ENCODE measurements at regions not wholly inside any gene's neighbourhood (a gene's known extent, or its start where the extent isn't known, plus 50 kb on each side); places are given as distances from the start of the nearest gene placed in this dataset.

DNA sequence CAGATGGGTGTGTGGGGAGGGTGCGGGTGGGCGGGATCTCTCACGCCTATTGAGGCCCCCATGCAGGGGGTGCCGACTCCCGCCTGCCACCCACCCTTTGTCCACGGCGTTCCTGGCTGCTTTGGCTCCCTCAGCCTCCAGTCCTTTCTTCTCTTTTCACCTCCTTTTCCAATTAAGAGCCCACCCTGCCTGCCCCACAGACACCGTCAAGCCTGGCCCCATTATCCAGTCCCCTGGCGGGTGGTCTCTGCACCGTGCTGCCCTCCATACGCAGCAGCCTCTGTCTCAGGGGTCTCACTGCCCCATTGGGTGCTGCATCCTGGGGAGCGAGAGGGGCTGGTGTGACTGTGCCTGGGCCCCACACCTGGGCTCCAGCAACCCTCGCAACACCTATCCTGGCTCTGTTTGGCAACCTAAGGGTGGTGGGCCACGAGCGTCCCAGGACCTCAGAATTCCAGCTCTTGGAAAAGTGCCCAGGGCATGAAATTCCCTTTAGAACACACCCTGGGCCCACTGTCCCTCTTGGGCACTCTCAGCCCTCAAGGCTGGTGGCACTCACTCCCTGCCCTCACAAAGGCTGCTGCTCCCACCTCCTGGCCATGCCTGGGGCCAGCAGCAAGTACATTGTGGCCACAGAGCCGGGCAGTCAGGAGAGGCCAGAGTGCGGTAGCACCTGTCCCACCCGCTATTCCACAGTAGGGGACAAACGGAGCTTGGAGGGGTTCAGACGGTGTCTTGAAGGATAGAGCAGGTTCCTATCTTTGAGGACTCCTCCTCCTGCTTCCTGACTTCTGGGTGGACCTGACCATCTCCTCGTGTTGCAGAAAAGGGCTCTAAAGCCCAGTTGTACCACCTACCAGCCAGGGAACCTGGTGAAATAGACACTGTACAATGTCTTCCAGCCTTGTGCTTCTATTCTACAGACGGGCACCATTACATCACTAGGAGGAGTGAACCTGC, 114.1 kb downstream of the KIF26A start:
- ChIA-PET CTCF (interaction anchor here (0.5 kb wide), 1 partner anchor 28 kb away, joined by 3 read pairs; no protein-coding TSS in a partner anchor), POLR2A (no interaction called here)
- no peaks in the 10 kb centered on the region for H3K9me3 ChIP-seq (ENCODE audit: control extremely low read depth in 1 of 5, control insufficient read depth in 4 of 5, insufficient read depth in 2 of 5, low read depth in 1 of 5, low read length in 4 of 5)
- no peaks in the 10 kb centered on the region for H3K36me3 ChIP-seq (ENCODE audit: control insufficient read depth in 4 of 4, insufficient read depth in 4 of 4, low read length in 3 of 4)
- H3K4me3 ChIP-seq (ENCODE audit: control insufficient read depth in 1 of 7, extremely low read depth in 1 of 7, insufficient read depth in 4 of 7, low read depth in 2 of 7, low read length in 6 of 7), result no peak overlapping the region
- peaks cover 0 to 24% (median 5%) of the 10 kb centered on the region in 5 experiments for H3K27me3 ChIP-seq (replicated peaks in 2 of 5; ENCODE audit: control insufficient read depth in 4 of 5, insufficient read depth in 5 of 5, low read length in 4 of 5)
- DNase-seq, result no peak
- H3K4me1 ChIP-seq (ENCODE audit: control extremely low read depth in 1 of 4, control insufficient read depth in 4 of 4, insufficient read depth in 4 of 4, low read length in 3 of 4), result no peaks in the 10 kb centered on the region
- 87% methylated on average over 19 of the region's 22 CpGs for WGBS (ENCODE audit: insufficient coverage)
- H3K27ac ChIP-seq (ENCODE audit: insufficient read depth in 1 of 2, low read depth in 1 of 2, low read length in 2 of 2, poor library complexity in 1 of 2, severe bottlenecking in 2 of 2), result no peak overlapping the region

GRCh38 chr14:104253223-104253822, 114.9 kb downstream of the KIF26A start:
- no peaks in the 10 kb centered on the region for H3K36me3 ChIP-seq (ENCODE audit: control insufficient read depth in 4 of 4, insufficient read depth in 4 of 4, low read length in 3 of 4)
- H3K4me1 ChIP-seq (ENCODE audit: control extremely low read depth in 1 of 4, control insufficient read depth in 4 of 4, insufficient read depth in 4 of 4, low read length in 3 of 4), result no peaks in the 10 kb centered on the region
- CTCF ChIA-PET, result no interaction called here
- DNase-seq, result no peak
- peaks cover 0 to 25% (median 5%) of the 10 kb centered on the region in 5 experiments for H3K27me3 ChIP-seq (replicated peaks in 2 of 5; ENCODE audit: control insufficient read depth in 4 of 5, insufficient read depth in 5 of 5, low read length in 4 of 5)
- POLR2A ChIA-PET, result no interaction called here
- no peak overlapping the region for H3K4me3 ChIP-seq (ENCODE audit: control insufficient read depth in 1 of 7, extremely low read depth in 1 of 7, insufficient read depth in 4 of 7, low read depth in 2 of 7, low read length in 6 of 7)
- peaks cover 0 to 1% (median 0%) of the 10 kb centered on the region in 5 experiments for H3K9me3 ChIP-seq (ENCODE audit: control extremely low read depth in 1 of 5, control insufficient read depth in 4 of 5, insufficient read depth in 2 of 5, low read depth in 1 of 5, low read length in 4 of 5)
- no peak overlapping the region for H3K27ac ChIP-seq (ENCODE audit: insufficient read depth in 1 of 2, low read depth in 1 of 2, low read length in 2 of 2, poor library complexity in 1 of 2, severe bottlenecking in 2 of 2)
- WGBS (ENCODE audit: insufficient coverage), result 92% methylated on average over 17 of the region's 19 CpGs

DNA sequence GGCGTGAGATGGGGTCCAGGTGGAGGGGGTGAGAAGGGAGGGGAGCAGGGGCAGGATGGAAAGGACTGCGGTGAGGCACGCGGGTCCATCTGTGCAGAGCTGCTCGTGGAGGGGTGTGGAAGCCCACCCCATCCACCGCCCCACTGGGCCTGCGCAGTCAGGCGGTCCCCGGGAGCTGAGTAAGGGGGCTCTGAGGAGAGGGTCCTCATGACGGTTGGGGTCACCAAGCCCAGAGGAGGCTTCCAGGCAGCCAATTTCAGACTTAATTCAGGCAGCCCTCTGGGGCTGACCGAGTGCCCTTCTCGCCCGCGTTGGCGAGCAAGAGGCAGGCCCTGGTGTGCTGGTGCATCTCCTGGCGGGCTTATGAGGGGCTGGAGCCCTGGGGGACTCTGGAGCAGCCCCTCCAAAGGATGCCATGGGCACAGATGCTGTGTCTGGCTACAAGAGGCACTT, 115.5 kb downstream of the KIF26A start:
- no peak for DNase-seq
- POLR2A ChIA-PET, result no interaction called here
- Histone ChIP-seq H3K4me1 (ENCODE audit: control extremely low read depth in 1 of 4, control insufficient read depth in 4 of 4, insufficient read depth in 4 of 4, low read length in 3 of 4) (no peaks in the 10 kb centered on the region), H3K9me3 (ENCODE audit: control extremely low read depth in 1 of 5, control insufficient read depth in 4 of 5, insufficient read depth in 2 of 5, low read depth in 1 of 5, low read length in 4 of 5) (peaks cover 0 to 3% (median 0%) of the 10 kb centered on the region in 5 experiments), H3K36me3 (ENCODE audit: control insufficient read depth in 4 of 4, insufficient read depth in 4 of 4, low read length in 3 of 4) (no peaks in the 10 kb centered on the region), H3K27me3 (replicated peaks in 2 of 5; ENCODE audit: control insufficient read depth in 4 of 5, insufficient read depth in 5 of 5, low read length in 4 of 5) (peaks cover 0 to 25% (median 5%) of the 10 kb centered on the region in 5 experiments), H3K4me3 (ENCODE audit: control insufficient read depth in 1 of 7, extremely low read depth in 1 of 7, insufficient read depth in 4 of 7, low read depth in 2 of 7, low read length in 6 of 7) (no peak overlapping the region), H3K27ac (ENCODE audit: insufficient read depth in 1 of 2, low read depth in 1 of 2, low read length in 2 of 2, poor library complexity in 1 of 2, severe bottlenecking in 2 of 2) (no peak overlapping the region)
- CTCF ChIA-PET, result no interaction called here
- whole genome bisulfite sequencing (ENCODE audit: insufficient coverage), result 87% methylated on average over 13 of the region's 16 CpGs

- 14% methylated on average over 12 of the region's 13 CpGs for WGBS (ENCODE audit: insufficient coverage)
- Histone ChIP-seq H3K4me3 (ENCODE audit: control insufficient read depth in 1 of 7, extremely low read depth in 1 of 7, insufficient read depth in 4 of 7, low read depth in 2 of 7, low read length in 6 of 7) (no peak overlapping the region), H3K27me3 (replicated peaks in 2 of 5; ENCODE audit: control insufficient read depth in 4 of 5, insufficient read depth in 5 of 5, low read length in 4 of 5) (peaks cover 3 to 25% (median 5%) of the 10 kb centered on the region in 5 experiments), H3K9me3 (ENCODE audit: control extremely low read depth in 1 of 5, control insufficient read depth in 4 of 5, insufficient read depth in 2 of 5, low read depth in 1 of 5, low read length in 4 of 5) (peaks cover 0 to 9% (median under 1%) of the 10 kb centered on the region in 5 experiments), H3K4me1 (ENCODE audit: control extremely low read depth in 1 of 4, control insufficient read depth in 4 of 4, insufficient read depth in 4 of 4, low read length in 3 of 4) (no peaks in the 10 kb centered on the region), H3K36me3 (ENCODE audit: control insufficient read depth in 4 of 4, insufficient read depth in 4 of 4, low read length in 3 of 4) (no peaks in the 10 kb centered on the region), H3K27ac (ENCODE audit: insufficient read depth in 1 of 2, low read depth in 1 of 2, low read length in 2 of 2, poor library complexity in 1 of 2, severe bottlenecking in 2 of 2) (no peak overlapping the region)
- CTCF ChIA-PET, result no interaction called here
- no peak for DNase-seq
- POLR2A ChIA-PET, result no interaction called here
Observed at GRCh38 chr14:104254735-104255400, 116.5 kb downstream of the KIF26A start.

- ChIA-PET CTCF (no interaction called here), POLR2A (no interaction called here)
- H3K4me3 ChIP-seq (ENCODE audit: control insufficient read depth in 1 of 7, extremely low read depth in 1 of 7, insufficient read depth in 4 of 7, low read depth in 2 of 7, low read length in 6 of 7), result no peak overlapping the region
- WGBS (ENCODE audit: insufficient coverage), result 83% methylated on average over 1 of the region's 2 CpGs
- no peak for DNase-seq
- no peaks in the 10 kb centered on the region for H3K36me3 ChIP-seq (ENCODE audit: control insufficient read depth in 4 of 4, insufficient read depth in 4 of 4, low read length in 3 of 4)
- no peak overlapping the region for H3K27ac ChIP-seq (ENCODE audit: insufficient read depth in 1 of 2, low read depth in 1 of 2, low read length in 2 of 2, poor library complexity in 1 of 2, severe bottlenecking in 2 of 2)
- peaks cover 3 to 25% (median 5%) of the 10 kb centered on the region in 5 experiments for H3K27me3 ChIP-seq (replicated peaks in 2 of 5; ENCODE audit: control insufficient read depth in 4 of 5, insufficient read depth in 5 of 5, low read length in 4 of 5)
- peaks cover 0 to 15% (median 2%) of the 10 kb centered on the region in 5 experiments for H3K9me3 ChIP-seq (ENCODE audit: control extremely low read depth in 1 of 5, control insufficient read depth in 4 of 5, insufficient read depth in 2 of 5, low read depth in 1 of 5, low read length in 4 of 5)
- no peaks in the 10 kb centered on the region for H3K4me1 ChIP-seq (ENCODE audit: control extremely low read depth in 1 of 4, control insufficient read depth in 4 of 4, insufficient read depth in 4 of 4, low read length in 3 of 4)
Observed at GRCh38 chr14:104256025-104256424, 117.6 kb downstream of the KIF26A start.

- DNase-seq, result no peak
- ChIA-PET POLR2A (no interaction called here), CTCF (no interaction called here)
- H3K36me3 ChIP-seq (ENCODE audit: control insufficient read depth in 4 of 4, insufficient read depth in 4 of 4, low read length in 3 of 4), result no peaks in the 10 kb centered on the region
- WGBS (ENCODE audit: insufficient coverage), result 90% methylated on average over 8 of the region's 16 CpGs
- peaks cover 0 to 9% (median 3%) of the 10 kb centered on the region in 5 experiments for H3K27me3 ChIP-seq (replicated peaks in 2 of 5; ENCODE audit: control insufficient read depth in 4 of 5, insufficient read depth in 5 of 5, low read length in 4 of 5)
- peaks cover 0 to 21% (median 2%) of the 10 kb centered on the region in 5 experiments for H3K9me3 ChIP-seq (ENCODE audit: control extremely low read depth in 1 of 5, control insufficient read depth in 4 of 5, insufficient read depth in 2 of 5, low read depth in 1 of 5, low read length in 4 of 5)
- H3K4me1 ChIP-seq (ENCODE audit: control extremely low read depth in 1 of 4, control insufficient read depth in 4 of 4, insufficient read depth in 4 of 4, low read length in 3 of 4), result no peaks in the 10 kb centered on the region
- H3K27ac ChIP-seq (ENCODE audit: insufficient read depth in 1 of 2, low read depth in 1 of 2, low read length in 2 of 2, poor library complexity in 1 of 2, severe bottlenecking in 2 of 2), result no peak overlapping the region
- no peak overlapping the region for H3K4me3 ChIP-seq (ENCODE audit: control insufficient read depth in 1 of 7, extremely low read depth in 1 of 7, insufficient read depth in 4 of 7, low read depth in 2 of 7, low read length in 6 of 7)
Observed at GRCh38 chr14:104262515-104263514, 124.4 kb downstream of the KIF26A start.
